Anterior cingulate cortex (tissue), 58 donors: ENCODE measurements at regions not wholly inside any gene's neighbourhood (a gene's known extent, or its start where the extent isn't known, plus 50 kb on each side); places are given as distances from the start of the nearest gene placed in this dataset.

Experiments
- DNase-seq, 58 donors: peaks; one replicate each; lab custom pipeline; 2025; lab: John Stamatoyannopoulos, UW

DNA sequence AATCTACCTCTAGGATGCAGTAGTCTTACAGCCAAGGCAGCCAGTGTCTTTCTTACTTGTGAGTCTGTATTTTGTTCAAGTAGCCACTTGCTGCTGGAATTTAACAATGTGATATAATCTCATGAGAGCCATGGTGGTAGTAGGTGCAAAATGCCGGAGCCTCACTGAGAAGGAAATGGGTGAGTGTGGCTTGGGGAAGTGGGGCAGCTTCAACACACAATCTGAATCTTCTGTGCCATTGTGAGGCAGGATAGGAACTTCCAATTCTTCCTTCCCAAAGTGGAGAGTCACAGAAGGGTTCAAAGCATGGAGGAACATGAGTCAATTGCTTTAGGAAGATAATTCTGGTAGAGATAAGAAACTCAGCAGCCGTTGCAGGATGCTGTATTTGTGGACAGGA lies 158.7 kb upstream of the APCDD1 start:
- DNase-seq = no peak

- no peak for DNase-seq
Observed at GRCh38 chr18:10296491-10296890, 157.9 kb upstream of the APCDD1 start.

DNA sequence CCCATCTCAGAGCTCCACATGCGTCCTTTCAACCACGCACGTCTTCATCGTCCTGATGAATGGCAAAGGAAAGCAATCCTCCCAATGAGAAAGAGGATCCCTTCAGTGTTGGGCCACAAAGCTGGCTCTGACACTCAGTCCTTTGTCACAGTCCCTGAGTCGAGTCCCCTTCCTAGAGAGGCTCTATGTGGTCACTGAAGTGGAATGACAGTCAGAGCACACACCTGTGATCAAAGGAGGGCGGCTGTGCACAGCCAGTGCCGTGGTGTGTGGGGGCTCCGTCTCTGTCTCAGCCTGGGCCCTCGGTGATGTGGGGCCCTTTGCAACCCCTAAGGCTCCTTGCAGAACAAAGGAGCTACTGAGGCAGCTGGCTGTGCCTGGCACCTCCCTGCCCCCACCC lies 157.3 kb upstream of the APCDD1 start:
- DNase-seq = no peak

- DNase-seq = no peak
Observed at GRCh38 chr18:10298346-10298745, 156.1 kb upstream of the APCDD1 start.

DNA sequence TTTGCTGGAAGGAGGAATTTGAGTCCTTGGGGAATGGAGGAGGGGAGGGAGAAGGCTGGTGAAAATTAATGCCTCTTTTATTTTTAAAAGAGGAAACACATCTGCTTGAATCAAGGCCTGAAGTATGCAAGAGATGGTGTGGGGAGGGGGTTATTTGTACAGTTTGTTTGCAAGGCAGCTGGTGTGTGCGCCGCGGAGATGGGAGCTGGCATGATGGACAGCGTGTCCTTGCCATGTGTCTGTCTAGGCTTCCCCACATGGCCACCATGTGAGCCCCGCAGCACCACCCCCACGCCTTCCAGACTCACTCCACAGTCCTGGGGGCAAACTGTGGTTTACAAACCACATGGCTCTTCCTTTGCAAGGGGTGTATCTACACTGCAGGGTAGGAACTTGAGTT lies 154.8 kb upstream of the APCDD1 start:
- DNase-seq = peak in 9 of 58 donors; percentile 10 to 50 (median 23)

DNA sequence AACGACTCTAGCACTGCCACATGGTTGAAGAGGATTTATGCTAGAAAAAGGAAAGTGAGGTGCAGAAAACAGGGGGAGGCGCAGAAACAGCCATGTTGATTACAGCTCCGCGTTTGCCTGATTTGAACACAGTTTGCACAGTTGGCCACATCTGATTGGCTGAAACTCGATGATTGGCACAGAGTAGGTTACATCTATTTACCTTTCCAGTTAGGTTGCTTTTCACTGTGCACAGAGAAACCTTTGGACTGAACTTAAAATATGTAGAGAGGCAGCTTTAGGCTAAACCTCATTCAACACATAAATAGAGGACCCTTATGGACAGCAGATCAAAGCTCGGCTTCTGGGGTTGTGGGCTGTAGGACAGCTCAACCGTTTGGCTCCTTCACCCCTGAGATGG lies 153.7 kb upstream of the APCDD1 start:
- no peak for DNase-seq

- DNase-seq = no peak
Observed at GRCh38 chr18:10301831-10302483, 152.5 kb upstream of the APCDD1 start.

DNA sequence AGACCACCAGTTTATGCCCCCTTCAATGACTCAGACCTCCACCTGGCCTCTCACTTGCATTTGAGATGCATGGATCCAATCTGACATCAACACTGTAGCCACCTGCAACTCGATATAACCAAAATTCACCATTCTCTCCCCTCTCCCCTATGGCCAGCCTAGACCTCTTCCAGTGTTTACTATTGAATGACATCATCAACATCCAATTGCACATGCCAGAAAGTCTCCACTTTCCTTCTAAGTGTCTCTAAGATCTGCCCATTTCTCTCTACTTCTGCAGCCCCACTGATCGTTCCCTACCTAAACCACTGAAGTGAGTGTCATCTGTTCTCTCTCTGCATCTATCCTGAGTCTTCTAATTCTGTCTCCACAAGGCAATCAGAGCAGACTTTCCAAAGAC lies 151.3 kb upstream of the APCDD1 start:
- no peak for DNase-seq

- DNase-seq = no peak
Observed at GRCh38 chr18:10304853-10305252, 149.6 kb upstream of the APCDD1 start.

DNA sequence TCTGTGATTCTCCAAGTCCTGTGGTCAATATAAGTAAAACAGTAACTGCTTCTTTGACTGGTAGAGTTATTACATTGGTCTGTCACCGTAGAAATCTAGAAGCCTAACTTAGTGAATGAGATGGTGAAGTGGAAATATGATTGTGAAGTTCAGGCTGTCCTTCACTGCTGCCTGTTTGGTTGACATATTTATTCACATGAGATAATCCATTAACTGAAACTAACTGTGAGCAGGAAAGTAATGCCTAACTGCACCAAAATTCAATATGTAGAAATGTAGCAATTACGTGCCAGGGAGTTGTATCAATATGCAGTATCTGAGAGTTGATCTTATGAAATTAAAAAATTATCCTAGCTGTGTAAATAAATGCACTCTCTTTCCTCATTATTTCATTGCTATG lies 147.7 kb upstream of the APCDD1 start:
- DNase-seq = no peak

DNA sequence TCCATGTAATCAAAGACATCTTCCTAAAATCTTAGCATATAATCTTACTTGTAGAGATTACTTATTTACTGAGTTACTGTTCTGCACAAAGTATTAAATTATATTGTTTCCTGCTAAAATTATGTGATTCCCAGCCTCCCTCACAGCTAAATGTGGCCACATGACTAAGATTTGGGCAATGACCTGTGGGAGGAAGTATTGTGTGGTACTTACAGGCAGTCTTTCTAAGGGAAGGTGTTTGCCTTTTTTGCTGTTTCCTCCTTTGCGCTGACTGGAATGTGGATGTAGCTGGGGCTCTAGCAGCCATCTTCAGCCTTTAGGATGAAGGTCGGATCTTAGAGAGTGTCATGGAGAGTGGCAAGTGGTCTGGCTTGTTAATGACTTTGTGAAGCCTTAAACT lies 146.3 kb upstream of the APCDD1 start:
- no peak for DNase-seq

DNA sequence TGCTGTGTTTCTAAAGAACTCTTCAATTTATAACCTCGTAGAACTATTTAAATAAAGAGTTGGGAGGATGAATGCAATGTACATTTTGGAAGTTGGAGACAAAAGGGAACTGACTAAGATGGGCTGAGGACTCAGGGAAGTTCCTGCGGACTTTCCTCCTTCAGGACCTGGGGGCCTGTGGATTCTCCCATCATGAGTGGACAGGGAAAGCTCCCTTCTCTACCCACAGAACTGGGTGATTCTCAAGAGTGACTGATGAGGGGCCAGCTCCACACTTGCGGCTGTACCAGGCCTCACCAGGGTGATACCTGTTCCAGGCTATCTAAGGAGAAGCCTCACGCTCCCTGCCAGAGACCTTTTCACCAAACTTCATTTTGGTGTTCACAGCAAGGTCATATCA lies 143.8 kb upstream of the APCDD1 start:
- DNase-seq = no peak

- no peak for DNase-seq
Observed at GRCh38 chr18:10312326-10313015, 142.0 kb upstream of the APCDD1 start.

- DNase-seq = no peak
Observed at GRCh38 chr18:10313016-10313342, 141.5 kb upstream of the APCDD1 start.

- DNase-seq = no peak
Observed at GRCh38 chr18:10314066-10314465, 140.4 kb upstream of the APCDD1 start.

DNA sequence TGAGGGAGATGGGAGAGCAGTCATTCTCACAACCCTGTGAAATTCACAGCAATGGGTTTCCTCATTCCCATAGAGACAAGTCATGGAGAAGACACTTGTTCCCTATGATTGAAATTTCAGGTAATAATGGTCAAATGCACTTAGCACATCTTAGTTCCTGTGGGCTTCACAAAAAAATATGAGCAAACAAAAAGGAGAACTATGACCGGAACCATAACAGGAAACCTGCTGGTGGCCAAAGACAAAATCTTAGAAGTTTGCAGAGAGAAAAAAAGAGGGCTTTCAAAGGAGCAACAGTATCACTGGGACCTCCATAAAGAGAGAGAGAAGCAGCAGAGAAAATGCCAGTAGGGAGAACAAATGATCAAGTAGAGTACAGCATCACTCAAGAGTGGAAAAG lies 138.9 kb upstream of the APCDD1 start:
- DNase-seq = no peak

- DNase-seq = no peak
Observed at GRCh38 chr18:10316778-10317177, 137.7 kb upstream of the APCDD1 start.

GRCh38 chr18:10317864-10318690 lies 136.4 kb upstream of the APCDD1 start:
- no peak for DNase-seq

DNA sequence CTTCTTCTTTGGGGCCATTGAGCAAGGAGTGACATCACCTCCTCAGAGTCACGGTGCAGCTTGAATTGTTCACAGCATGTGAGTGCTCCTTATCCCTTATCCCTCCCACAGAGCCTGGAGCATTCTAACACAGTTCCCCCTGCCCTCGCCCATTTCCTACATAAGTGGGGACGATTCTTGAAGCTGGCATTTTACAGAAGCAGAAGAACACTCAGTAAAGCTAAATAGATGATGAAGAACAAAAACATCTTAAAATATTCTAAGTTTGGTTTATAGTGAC lies 135.8 kb upstream of the APCDD1 start:
- no peak for DNase-seq

DNA sequence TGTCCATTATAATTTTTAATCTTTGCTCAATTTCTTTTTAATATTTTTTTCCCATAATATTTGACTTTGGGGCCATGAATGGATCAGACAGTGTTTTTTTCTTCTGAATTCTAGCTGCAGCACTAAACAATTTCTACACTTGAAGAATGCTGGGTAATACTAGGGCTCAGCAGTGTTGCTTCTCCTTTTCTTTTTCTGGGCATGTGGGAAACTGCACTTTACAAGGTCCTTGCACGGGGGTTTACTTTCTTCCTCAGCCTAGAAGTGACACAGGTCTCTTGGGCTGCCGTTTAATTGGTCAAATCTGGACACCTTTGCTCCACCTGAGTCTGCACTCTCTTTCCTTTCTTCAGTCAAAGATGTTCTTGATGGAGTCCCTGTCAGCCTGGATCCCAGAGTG lies 135.4 kb upstream of the APCDD1 start:
- DNase-seq = no peak

DNA sequence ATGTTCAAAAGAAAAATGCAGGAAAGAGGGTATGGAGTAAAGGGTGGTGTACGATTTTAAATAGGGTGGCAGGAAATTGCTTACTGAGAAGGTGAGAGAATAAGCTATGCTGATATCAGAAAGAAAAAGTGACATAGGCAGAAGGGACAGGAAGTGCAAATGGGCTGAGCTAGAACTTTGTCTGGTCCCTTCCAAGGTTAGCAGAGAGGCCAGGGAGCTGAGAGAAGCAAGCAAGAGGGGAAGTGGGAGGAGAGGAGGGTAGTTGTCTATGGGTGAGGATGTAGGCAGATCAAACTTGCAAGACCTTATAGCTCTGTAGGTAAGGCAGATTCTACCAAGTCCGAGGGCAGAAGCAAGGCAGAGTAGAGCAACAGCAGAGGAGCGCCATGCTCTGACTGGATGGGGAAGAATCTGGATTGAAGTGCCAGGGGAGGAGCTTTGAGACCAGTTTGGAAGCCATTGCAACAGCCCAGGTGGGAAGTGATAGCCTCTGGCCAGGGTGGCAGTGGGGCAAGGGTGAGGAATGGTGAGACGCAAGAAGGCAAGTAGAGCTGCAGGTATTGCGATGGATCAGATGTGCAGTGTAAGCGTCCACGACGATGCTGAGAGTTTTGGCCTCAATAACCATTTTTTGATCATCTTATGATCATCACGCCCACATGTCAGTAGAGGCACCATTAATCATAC lies 134.4 kb upstream of the APCDD1 start:
- DNase-seq = no peak
